Natural killer cell treated with Interleukin-12 subunit alpha and Interleukin-12 subunit beta and Interleukin-15 and Interleukin-18, amount 100 ng/mL, for 72 hours (primary cell): ENCODE measurements at regions not wholly inside any gene's neighbourhood (a gene's known extent, or its start where the extent isn't known, plus 50 kb on each side); places are given as distances from the start of the nearest gene placed in this dataset.
A peak's percentile ranks its signal among the peaks of the same experiment; 100 is the strongest.

Experiments used
- ATAC-seq, 2 donors: fragments of 150-1000 bp; cut with Tn5 transposase in 1 of 2; sonication (Bioruptor Pico), chemical (Tn5 transposase) in 1 of 2; 2 replicates each; pipeline ENCODE4 v1.10.0; 2021
- DNase-seq: peaks from one replicate; pipeline ENCODE4 v3.0.0; 2022; ENCODE audit warnings: low spot score
- H3K27ac Mint-ChIP-seq, 2 donors: 1 replicate in 1 of 2; 2 replicates in 1 of 2; pipeline ENCODE4 v1.8.0; 2022; ENCODE audit warnings: mixed read lengths in 2 of 2, mild to moderate bottlenecking in 1 of 2, moderate library complexity in 1 of 2
- H3K27me3 Mint-ChIP-seq, 2 donors: 1 replicate in 1 of 2; 2 replicates in 1 of 2; pipeline ENCODE4 v1.8.0; 2022; ENCODE audit warnings: mixed read lengths in 2 of 2
- H3K36me3 Mint-ChIP-seq: one replicate; pipeline ENCODE4 v1.8.0; 2022; ENCODE audit warnings: mixed read lengths
- H3K4me1 Mint-ChIP-seq, 2 donors: 1 replicate in 1 of 2; 2 replicates in 1 of 2; pipeline ENCODE4 v1.8.0; 2022; ENCODE audit warnings: low read depth in 2 of 2, mixed read lengths in 2 of 2, mild to moderate bottlenecking in 1 of 2
- H3K4me3 Mint-ChIP-seq: one replicate; pipeline ENCODE4 v1.8.0; 2022; ENCODE audit warnings: mixed read lengths
- H3K9me3 Mint-ChIP-seq: 2 replicates; pipeline ENCODE4 v1.8.0; 2022; ENCODE audit warnings: mixed read lengths

DNA sequence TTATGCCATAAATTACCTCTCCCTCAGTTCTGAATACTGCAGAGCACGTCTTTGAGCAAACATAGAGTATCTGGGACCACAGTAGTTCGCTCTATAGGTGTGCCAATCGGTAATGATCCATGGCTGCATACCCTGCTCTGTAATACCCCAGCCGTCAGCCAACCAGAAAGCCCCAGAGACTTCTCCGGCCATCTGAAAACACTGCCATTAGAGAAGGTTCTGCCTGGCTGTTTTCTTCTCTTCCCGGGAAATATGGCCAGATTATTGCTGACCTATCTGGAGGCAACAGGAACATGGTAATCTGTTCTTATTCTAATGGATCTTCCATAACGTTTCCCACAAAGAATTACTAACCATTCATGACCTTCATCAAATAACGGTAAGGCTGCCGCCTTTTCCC is 139.9 kb downstream of the RPS12 start:
- Mint-ChIP-seq H3K27ac (no peak overlapping the region), H3K27me3 (peaks cover 18 to 28% of the 10 kb centered on the region in 2 donors), H3K36me3 (no peaks in the 10 kb centered on the region), H3K9me3 (no peaks in the 10 kb centered on the region), H3K4me3 (no peak overlapping the region), H3K4me1 (no peaks in the 10 kb centered on the region)
- no peak for ATAC-seq
- no peak for DNase-seq

GRCh38 chr6:132954936-132955335 is 140.6 kb downstream of the RPS12 start:
- no peaks in the 10 kb centered on the region for H3K9me3 Mint-ChIP-seq
- H3K36me3 Mint-ChIP-seq = no peaks in the 10 kb centered on the region
- ATAC-seq = no peak
- no peak overlapping the region for H3K4me3 Mint-ChIP-seq
- no peak for DNase-seq
- H3K27ac Mint-ChIP-seq = no peak overlapping the region
- H3K27me3 Mint-ChIP-seq = peaks cover 18 to 25% of the 10 kb centered on the region in 2 donors
- H3K4me1 Mint-ChIP-seq = no peaks in the 10 kb centered on the region

DNA sequence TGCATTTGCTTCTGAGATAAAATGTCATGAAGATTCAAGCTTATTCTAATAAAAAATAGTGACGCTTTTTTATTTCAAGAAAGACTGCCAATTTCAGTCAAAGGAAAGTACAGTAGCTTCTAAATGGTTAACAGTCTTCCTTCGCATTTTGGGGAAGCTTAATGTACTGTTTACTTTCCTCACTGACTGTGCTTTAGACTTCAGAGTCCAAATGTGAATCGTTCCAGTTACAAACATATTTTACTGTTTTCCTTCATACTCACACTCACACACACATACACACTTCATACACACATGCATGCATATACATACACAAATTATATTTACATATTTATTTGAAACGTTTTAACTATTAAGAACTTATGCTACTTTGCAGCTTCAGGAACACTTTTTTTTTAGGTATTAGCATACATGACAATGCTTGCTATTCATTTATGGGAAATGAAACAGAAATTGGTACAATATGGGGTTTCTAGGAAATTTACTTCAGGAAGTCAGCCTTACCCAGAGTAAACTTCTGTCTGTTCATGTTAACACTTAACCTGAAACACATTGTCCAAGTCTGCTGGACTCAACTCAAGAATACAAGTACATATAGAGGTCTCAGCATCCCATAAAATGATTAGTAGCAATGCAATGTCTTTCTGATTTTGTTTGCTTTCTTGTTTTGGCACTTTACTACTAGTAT is 145.4 kb downstream of the RPS12 start:
- peaks cover 23 to 60% of the 10 kb centered on the region in 2 donors for H3K27me3 Mint-ChIP-seq
- no peaks in the 10 kb centered on the region for H3K4me1 Mint-ChIP-seq
- no peak overlapping the region for H3K27ac Mint-ChIP-seq
- no peaks in the 10 kb centered on the region for H3K9me3 Mint-ChIP-seq
- H3K4me3 Mint-ChIP-seq = no peak overlapping the region
- no peak for DNase-seq
- H3K36me3 Mint-ChIP-seq = no peaks in the 10 kb centered on the region
- no peak for ATAC-seq

DNA sequence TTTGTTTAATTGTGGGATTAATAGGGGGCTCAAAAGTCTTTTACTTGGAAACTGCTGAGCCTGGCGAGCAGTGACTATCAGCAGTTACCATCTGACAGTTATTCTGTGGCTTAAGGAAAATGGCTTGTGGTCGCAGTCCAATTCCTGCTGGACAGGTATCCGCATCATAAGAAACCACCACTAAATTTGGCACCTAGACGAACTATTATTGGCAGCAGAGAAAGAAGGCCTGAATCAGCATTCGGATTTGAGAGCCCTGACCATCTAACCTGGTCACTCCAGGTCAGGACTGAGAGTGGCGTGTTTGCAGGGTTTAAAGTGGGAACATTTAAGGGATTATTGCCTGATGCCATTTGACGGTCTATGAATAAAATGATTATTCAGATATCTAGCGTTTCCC is 146.4 kb downstream of the RPS12 start:
- Mint-ChIP-seq H3K27me3 (peaks cover 23 to 58% of the 10 kb centered on the region in 2 donors), H3K9me3 (no peaks in the 10 kb centered on the region), H3K4me1 (no peaks in the 10 kb centered on the region), H3K36me3 (no peaks in the 10 kb centered on the region), H3K4me3 (no peak overlapping the region), H3K27ac (no peak overlapping the region)
- DNase-seq (no peak), ATAC-seq (no peak)

GRCh38 chr6:132961122-132961521 is 146.8 kb downstream of the RPS12 start:
- Mint-ChIP-seq H3K27ac (no peak overlapping the region), H3K27me3 (peaks cover 23 to 58% of the 10 kb centered on the region in 2 donors), H3K36me3 (no peaks in the 10 kb centered on the region), H3K4me3 (no peak overlapping the region), H3K9me3 (no peaks in the 10 kb centered on the region), H3K4me1 (no peaks in the 10 kb centered on the region)
- no peak for DNase-seq
- no peak for ATAC-seq

GRCh38 chr6:132961610-132962009 is 147.2 kb downstream of the RPS12 start:
- DNase-seq (no peak), ATAC-seq (peak in 1 of 2 donors; percentile 44)
- Mint-ChIP-seq H3K36me3 (no peaks in the 10 kb centered on the region), H3K4me1 (no peaks in the 10 kb centered on the region), H3K4me3 (no peak overlapping the region), H3K27ac (no peak overlapping the region), H3K27me3 (peaks cover 23 to 58% of the 10 kb centered on the region in 2 donors), H3K9me3 (no peaks in the 10 kb centered on the region)

GRCh38 chr6:132962936-132963868 is 148.8 kb downstream of the RPS12 start:
- no peaks in the 10 kb centered on the region for H3K9me3 Mint-ChIP-seq
- no peak overlapping the region for H3K27ac Mint-ChIP-seq
- DNase-seq (no peak), ATAC-seq (peak; percentile 65 to 71)
- H3K27me3 Mint-ChIP-seq = peaks cover 15 to 49% of the 10 kb centered on the region in 2 donors
- H3K4me3 Mint-ChIP-seq = no peak overlapping the region
- H3K36me3 Mint-ChIP-seq = no peaks in the 10 kb centered on the region
- no peaks in the 10 kb centered on the region for H3K4me1 Mint-ChIP-seq

- Mint-ChIP-seq H3K4me3 (no peak overlapping the region), H3K4me1 (no peaks in the 10 kb centered on the region), H3K36me3 (no peaks in the 10 kb centered on the region), H3K27me3 (peaks cover 13 to 41% of the 10 kb centered on the region in 2 donors), H3K27ac (no peak overlapping the region), H3K9me3 (no peaks in the 10 kb centered on the region)
- no peak for DNase-seq
- ATAC-seq = no peak
These were observed 149.9 kb downstream of the RPS12 start for GRCh38 chr6:132964101-132964867.

DNA sequence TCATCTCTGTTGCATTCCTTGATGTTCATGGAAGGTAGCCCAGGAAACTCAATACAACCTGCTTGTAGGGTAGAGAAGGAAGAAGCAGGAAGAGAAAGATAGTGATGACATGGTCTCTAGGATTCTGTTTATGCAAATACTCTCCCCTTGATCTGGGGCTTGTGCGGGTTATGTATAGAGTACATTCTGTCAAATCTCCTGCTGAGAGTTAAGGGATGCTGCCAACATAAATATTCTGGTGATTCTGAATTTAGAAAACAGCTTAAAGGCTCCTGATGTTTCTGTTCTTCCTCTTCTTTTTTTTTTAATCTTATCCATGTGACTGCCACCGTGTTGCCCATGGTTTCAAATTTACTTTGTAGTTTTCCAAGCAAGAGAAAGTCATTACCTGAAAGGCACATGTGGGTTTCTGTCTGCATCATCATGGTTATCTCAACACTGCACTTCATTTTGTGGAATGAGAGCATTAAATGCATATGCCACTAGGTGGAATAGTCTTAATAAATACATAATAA is 150.6 kb downstream of the RPS12 start:
- H3K9me3 Mint-ChIP-seq = no peaks in the 10 kb centered on the region
- no peaks in the 10 kb centered on the region for H3K4me1 Mint-ChIP-seq
- H3K36me3 Mint-ChIP-seq = no peaks in the 10 kb centered on the region
- H3K27me3 Mint-ChIP-seq = peaks cover 13 to 40% of the 10 kb centered on the region in 2 donors
- no peak overlapping the region for H3K27ac Mint-ChIP-seq
- no peak for ATAC-seq
- H3K4me3 Mint-ChIP-seq = no peak overlapping the region
- no peak for DNase-seq

GRCh38 chr6:132967871-132968270 is 153.5 kb downstream of the RPS12 start:
- H3K4me3 Mint-ChIP-seq = no peak overlapping the region
- no peak for ATAC-seq
- no peaks in the 10 kb centered on the region for H3K4me1 Mint-ChIP-seq
- no peaks in the 10 kb centered on the region for H3K36me3 Mint-ChIP-seq
- H3K27ac Mint-ChIP-seq = no peak overlapping the region
- H3K9me3 Mint-ChIP-seq = no peaks in the 10 kb centered on the region
- peaks cover 6 to 22% of the 10 kb centered on the region in 2 donors for H3K27me3 Mint-ChIP-seq
- no peak for DNase-seq

DNA sequence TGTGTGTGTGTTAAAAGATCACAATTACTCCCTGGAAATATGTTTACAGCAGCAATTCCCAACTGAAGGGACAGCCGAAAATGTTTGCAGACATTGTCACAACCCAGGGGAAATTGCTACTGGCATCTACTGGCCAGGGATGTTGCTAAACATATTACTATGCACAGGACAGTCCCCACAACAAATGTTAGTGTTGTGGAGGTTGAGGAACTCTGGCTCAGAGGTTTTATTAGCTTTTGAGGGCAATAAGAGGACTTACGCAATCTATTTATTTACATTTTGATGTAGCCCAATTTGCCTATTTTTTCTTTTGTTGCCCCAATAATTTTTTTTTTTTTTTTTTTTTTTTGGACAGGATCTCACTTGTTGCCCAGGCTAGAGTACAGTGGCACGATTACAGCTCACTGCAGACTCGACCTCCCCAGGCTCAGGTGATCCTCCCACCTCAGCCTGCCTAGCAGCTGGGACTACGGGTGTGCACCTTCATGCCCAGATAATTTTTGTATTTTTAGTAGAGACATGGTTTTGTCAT is 154.1 kb downstream of the RPS12 start:
- DNase-seq = no peak
- H3K27ac Mint-ChIP-seq = no peak overlapping the region
- no peak overlapping the region for H3K4me3 Mint-ChIP-seq
- no peaks in the 10 kb centered on the region for H3K4me1 Mint-ChIP-seq
- H3K9me3 Mint-ChIP-seq = no peaks in the 10 kb centered on the region
- no peaks in the 10 kb centered on the region for H3K36me3 Mint-ChIP-seq
- H3K27me3 Mint-ChIP-seq = peaks cover 6 to 16% of the 10 kb centered on the region in 2 donors
- ATAC-seq = no peak

DNA sequence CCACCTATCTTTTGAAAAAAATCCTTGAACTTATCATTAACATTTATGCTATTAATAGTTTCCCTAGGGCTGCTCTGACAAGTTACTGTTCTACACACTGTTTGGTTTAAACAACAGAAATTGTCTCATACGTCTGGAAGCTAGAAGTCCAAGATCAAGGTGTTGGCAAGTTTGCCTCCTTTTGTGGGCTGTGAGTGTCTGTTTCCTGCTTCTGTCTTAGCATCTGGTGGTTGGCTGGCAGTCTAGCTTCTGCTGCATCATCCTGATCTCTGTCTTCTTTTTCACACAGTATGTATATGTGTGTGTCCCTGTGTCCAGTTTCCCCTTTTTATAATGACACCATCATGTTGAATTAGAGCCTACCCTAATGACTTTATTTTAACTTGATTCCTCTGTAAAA is 154.8 kb downstream of the RPS12 start:
- Mint-ChIP-seq H3K4me3 (no peak overlapping the region), H3K4me1 (no peaks in the 10 kb centered on the region), H3K9me3 (no peaks in the 10 kb centered on the region), H3K36me3 (no peaks in the 10 kb centered on the region), H3K27ac (no peak overlapping the region), H3K27me3 (peaks cover 9 to 10% of the 10 kb centered on the region in 2 donors)
- DNase-seq (no peak), ATAC-seq (no peak)

DNA sequence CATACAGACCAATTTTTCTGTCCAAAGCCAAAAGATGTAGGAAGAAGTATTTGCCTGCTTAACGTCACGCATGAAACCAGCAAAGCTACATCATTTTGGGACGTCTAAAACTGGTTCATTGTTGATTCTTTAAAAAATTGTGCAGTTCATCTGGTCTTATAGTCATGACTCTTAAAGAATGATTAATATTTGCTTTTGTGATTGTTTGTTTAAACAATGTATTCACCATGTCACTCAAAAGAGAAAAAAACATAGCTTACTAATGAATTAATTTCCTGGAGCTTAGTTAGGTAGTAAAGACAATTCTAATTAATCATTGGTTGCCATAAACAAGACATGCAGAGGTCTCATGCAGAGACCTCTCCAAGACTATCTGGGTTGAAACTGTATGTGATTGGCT is 157.3 kb downstream of the RPS12 start:
- no peak overlapping the region for H3K4me3 Mint-ChIP-seq
- DNase-seq = no peak
- H3K4me1 Mint-ChIP-seq = no peaks in the 10 kb centered on the region
- H3K27me3 Mint-ChIP-seq = peaks cover 0 to 6% of the 10 kb centered on the region in 2 donors
- H3K36me3 Mint-ChIP-seq = no peaks in the 10 kb centered on the region
- ATAC-seq = no peak
- H3K27ac Mint-ChIP-seq = no peak overlapping the region
- no peaks in the 10 kb centered on the region for H3K9me3 Mint-ChIP-seq
